ENCODE measurements at regions not wholly inside any gene's neighbourhood (a gene's known extent, or its start where the extent isn't known, plus 50 kb on each side); places are given as distances from the start of the nearest gene placed in this dataset.

DNA sequence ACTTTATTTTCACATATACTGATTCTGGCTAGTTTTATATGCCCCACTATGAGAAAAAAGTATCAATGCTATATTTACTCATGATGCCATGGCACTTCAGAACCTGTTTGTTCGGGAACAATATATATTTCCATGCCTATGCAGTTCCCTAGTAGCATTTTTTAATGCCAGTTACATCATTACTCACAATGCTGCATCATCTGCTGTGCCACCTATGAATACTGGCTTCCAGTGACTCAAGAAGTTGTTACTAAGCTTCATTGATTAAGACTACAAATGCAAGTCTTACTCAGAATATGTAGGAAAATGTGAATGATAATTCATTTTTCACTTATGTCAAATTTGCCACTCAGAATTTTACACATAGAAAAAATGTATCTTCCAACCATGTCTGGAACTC, 97.9 kb downstream of the MAFB start:
- DNase-seq (ENCODE audit: low spot score) (no peak), ATAC-seq (no peak)
- H3K4me1 Mint-ChIP-seq: no peaks in the 10 kb centered on the region
- TF ChIP-seq FOXJ3 (CRISPR knock-in tag; IDR thresholded peaks at IDR 0.05; ENCODE audit: borderline replicate concordance) (no peak), SMAD3 (CRISPR knock-in tag; IDR thresholded peaks at IDR 0.05; ENCODE audit: borderline replicate concordance) (no peak), GRHL2 (CRISPR knock-in tag; IDR thresholded peaks at IDR 0.05; ENCODE audit: insufficient replicate concordance, severe bottlenecking) (no peak), NFYB (CRISPR knock-in tag; conservative IDR thresholded peaks at IDR 0.05; ENCODE audit: low read depth) (no peak), MXD4 (CRISPR knock-in tag; IDR thresholded peaks at IDR 0.05; ENCODE audit: borderline replicate concordance) (no peak), NFATC4 (CRISPR knock-in tag; IDR thresholded peaks at IDR 0.05) (no peak), MYBL2 (CRISPR knock-in tag; IDR thresholded peaks at IDR 0.05) (no peak), ESRRA (CRISPR knock-in tag; IDR thresholded peaks at IDR 0.05; ENCODE audit: borderline replicate concordance) (no peak), ERG (CRISPR knock-in tag; IDR thresholded peaks at IDR 0.05) (no peak), PRDM15 (CRISPR knock-in tag; IDR thresholded peaks at IDR 0.05) (no peak), TCF7 (CRISPR knock-in tag; IDR thresholded peaks at IDR 0.05; ENCODE audit: low read depth) (no peak), JAZF1 (CRISPR knock-in tag; IDR thresholded peaks at IDR 0.05) (no peak), CREM (CRISPR knock-in tag; IDR thresholded peaks at IDR 0.05) (no peak), SOX15 (CRISPR knock-in tag; IDR thresholded peaks at IDR 0.05) (no peak), GABPB1 (CRISPR knock-in tag; IDR thresholded peaks at IDR 0.05) (no peak), ZBTB21 (CRISPR knock-in tag; IDR thresholded peaks at IDR 0.05; ENCODE audit: borderline replicate concordance) (no peak)
- TF ChIP-seq, protein P1, sequence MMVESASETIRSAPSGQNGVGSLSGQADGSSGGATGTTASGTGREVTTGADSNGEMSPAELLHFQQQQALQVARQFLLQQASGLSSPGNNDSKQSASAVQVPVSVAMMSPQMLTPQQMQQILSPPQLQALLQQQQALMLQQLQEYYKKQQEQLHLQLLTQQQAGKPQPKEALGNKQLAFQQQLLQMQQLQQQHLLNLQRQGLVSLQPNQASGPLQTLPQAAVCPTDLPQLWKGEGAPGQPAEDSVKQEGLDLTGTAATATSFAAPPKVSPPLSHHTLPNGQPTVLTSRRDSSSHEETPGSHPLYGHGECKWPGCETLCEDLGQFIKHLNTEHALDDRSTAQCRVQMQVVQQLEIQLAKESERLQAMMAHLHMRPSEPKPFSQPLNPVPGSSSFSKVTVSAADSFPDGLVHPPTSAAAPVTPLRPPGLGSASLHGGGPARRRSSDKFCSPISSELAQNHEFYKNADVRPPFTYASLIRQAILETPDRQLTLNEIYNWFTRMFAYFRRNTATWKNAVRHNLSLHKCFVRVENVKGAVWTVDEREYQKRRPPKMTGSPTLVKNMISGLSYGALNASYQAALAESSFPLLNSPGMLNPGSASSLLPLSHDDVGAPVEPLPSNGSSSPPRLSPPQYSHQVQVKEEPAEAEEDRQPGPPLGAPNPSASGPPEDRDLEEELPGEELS (CRISPR knock-in tag; IDR thresholded peaks at IDR 0.05): no peak
- CTCF ChIA-PET: no interaction called here
- no peaks in the 10 kb centered on the region for H3K36me3 Mint-ChIP-seq
- H3K4me3 Mint-ChIP-seq: no peak overlapping the region
- H3K27ac Mint-ChIP-seq: no peak overlapping the region
- H3K27me3 Mint-ChIP-seq (ENCODE audit: low read depth): peaks cover 25% of the 10 kb centered on the region
- POLR2A ChIA-PET: no interaction called here
- H3K9me3 Mint-ChIP-seq: peaks cover 27% of the 10 kb centered on the region

- POLR2A ChIA-PET: no interaction called here
- CTCF ChIA-PET: no interaction called here
- Mint-ChIP-seq H3K9me3 (peaks cover 22% of the 10 kb centered on the region), H3K4me1 (no peaks in the 10 kb centered on the region), H3K27me3 (ENCODE audit: low read depth) (peaks cover 25% of the 10 kb centered on the region), H3K27ac (no peak overlapping the region), H3K36me3 (no peaks in the 10 kb centered on the region), H3K4me3 (no peak overlapping the region)
- DNase-seq (ENCODE audit: low spot score): no peak
- no peak for ATAC-seq
- TF ChIP-seq IRF1 (CRISPR knock-in tag; IDR thresholded peaks at IDR 0.05) (no peak), OVOL2 (CRISPR knock-in tag; IDR thresholded peaks at IDR 0.05; ENCODE audit: borderline replicate concordance) (no peak), IRF2 (CRISPR knock-in tag; IDR thresholded peaks at IDR 0.05; ENCODE audit: borderline replicate concordance, low read depth) (no peak), ZNF512 (CRISPR knock-in tag; IDR thresholded peaks at IDR 0.05; ENCODE audit: borderline replicate concordance) (no peak), GABPB1 (CRISPR knock-in tag; IDR thresholded peaks at IDR 0.05) (no peak), AFF4 (CRISPR knock-in tag; IDR thresholded peaks at IDR 0.05; ENCODE audit: borderline replicate concordance) (no peak), MAX (CRISPR knock-in tag; IDR thresholded peaks at IDR 0.05) (no peak)
Observed at GRCh38 chr20:40589581-40589980, 99.5 kb downstream of the MAFB start.

Measured in WTC11 (cell line).